ENCODE measurements at regions not wholly inside any gene's neighbourhood (a gene's known extent, or its start where the extent isn't known, plus 50 kb on each side); places are given as distances from the start of the nearest gene placed in this dataset.

DNA sequence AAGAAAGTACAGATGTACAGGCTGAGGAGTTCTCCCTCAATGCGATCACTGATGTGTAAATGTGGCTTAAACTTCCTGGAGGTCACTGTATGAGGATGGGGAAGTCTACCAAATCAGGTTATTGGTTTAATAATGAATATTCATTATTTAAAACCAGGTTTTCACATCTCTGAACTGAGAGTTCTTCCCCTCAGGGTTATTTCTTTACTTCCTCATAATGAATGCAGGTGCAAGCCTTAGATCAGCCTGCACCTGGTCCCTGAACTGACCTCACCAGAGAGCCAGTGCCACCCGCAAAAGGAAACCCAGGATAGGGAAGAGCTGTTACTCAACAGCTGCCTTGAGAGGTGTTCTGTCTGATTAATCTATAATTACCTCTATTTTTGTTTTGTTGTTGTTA is 369.0 kb downstream of the EPHA4 start:
- DNase-seq (ENCODE audit: low read depth, low spot score) = no peak

- no peak for DNase-seq (ENCODE audit: low read depth, low spot score)
These were observed 368.2 kb downstream of the EPHA4 start for GRCh38 chr2:221203856-221204255.

- no peak for DNase-seq (ENCODE audit: low read depth, low spot score)
These were observed 367.4 kb downstream of the EPHA4 start for GRCh38 chr2:221204699-221205098.

- no peak for DNase-seq (ENCODE audit: low read depth, low spot score)
These were observed 366.9 kb downstream of the EPHA4 start for GRCh38 chr2:221205103-221205673.

DNA sequence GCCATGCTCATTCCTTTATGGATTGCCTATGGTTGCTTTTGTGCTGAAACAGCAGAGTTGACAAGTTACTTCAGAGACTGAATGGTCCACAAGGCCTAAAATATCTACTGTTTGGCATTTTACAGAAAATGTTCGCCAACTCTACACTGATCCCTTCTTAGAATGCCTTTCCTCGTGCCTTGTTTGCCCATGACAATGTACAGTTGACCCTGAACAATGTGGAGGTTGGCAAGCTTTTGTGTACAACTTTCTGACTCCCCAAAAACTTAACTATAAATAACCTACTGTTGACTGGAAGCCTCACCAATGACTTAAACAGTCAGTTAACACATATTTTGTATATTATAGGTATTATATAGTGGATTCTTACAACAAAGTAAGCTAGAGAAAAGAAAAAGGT is 361.4 kb downstream of the EPHA4 start:
- no peak for DNase-seq (ENCODE audit: low read depth, low spot score)

- no peak for DNase-seq (ENCODE audit: low read depth, low spot score)
These were observed 360.5 kb downstream of the EPHA4 start for GRCh38 chr2:221211653-221212052.

GRCh38 chr2:221212105-221212504 is 360.0 kb downstream of the EPHA4 start:
- no peak for DNase-seq (ENCODE audit: low read depth, low spot score)

DNA sequence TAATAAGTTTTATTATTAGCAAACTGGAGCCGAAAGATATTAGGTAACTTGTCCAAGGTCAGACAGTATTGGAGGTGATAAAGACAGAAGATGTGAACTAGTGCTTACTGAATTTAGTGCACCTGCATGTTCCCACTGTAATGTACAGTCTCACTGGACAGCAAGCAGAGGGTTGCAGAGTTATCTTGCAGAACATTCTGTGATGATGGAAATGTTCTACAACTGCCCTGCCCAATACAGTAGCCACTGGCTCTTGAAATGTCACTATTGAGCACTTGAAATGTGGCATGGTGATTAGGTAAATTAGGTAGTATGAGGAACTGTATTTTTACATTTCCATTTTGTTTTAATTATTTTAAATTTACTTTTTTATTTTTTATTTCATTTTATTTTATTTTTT is 356.6 kb downstream of the EPHA4 start:
- no peak for DNase-seq (ENCODE audit: low read depth, low spot score)

GRCh38 chr2:221216636-221217035 is 355.5 kb downstream of the EPHA4 start:
- DNase-seq (ENCODE audit: low read depth, low spot score) = no peak

GRCh38 chr2:221225752-221226151 is 346.4 kb downstream of the EPHA4 start:
- DNase-seq (ENCODE audit: low read depth, low spot score) = no peak

- DNase-seq (ENCODE audit: low read depth, low spot score) = no peak
These were observed 343.8 kb downstream of the EPHA4 start for GRCh38 chr2:221228214-221228769.

GRCh38 chr2:221229099-221229498 is 343.0 kb downstream of the EPHA4 start:
- no peak for DNase-seq (ENCODE audit: low read depth, low spot score)

GRCh38 chr2:221231511-221231910 is 340.6 kb downstream of the EPHA4 start:
- no peak for DNase-seq (ENCODE audit: low read depth, low spot score)

GRCh38 chr2:221235941-221236340 is 336.2 kb downstream of the EPHA4 start:
- DNase-seq (ENCODE audit: low read depth, low spot score) = no peak

- no peak for DNase-seq (ENCODE audit: low read depth, low spot score)
These were observed 331.0 kb downstream of the EPHA4 start for GRCh38 chr2:221241072-221241471.

GRCh38 chr2:221243771-221244170 is 328.3 kb downstream of the EPHA4 start:
- no peak for DNase-seq (ENCODE audit: low read depth, low spot score)

GRCh38 chr2:221245045-221245444 is 327.1 kb downstream of the EPHA4 start:
- no peak for DNase-seq (ENCODE audit: low read depth, low spot score)

DNA sequence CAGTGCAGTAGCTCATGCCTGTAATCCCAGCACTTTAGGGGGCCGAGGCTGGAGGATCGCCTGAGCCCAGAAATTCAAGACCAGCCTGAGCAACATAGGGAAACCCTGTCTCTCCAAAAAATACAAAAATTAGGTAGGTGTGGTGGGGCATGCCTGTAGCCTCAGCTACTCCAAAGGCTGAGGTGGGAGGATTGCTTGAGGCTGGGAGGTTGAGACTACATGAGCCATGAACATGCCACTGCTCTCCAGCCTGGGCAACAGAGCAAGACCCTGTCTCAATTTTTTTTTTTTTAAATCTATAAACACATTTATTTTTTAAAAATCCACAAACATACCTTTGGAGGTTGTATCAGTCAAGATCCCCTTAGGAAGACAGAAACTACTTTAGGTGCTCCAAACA is 326.3 kb downstream of the EPHA4 start:
- no peak for DNase-seq (ENCODE audit: low read depth, low spot score)

DNA sequence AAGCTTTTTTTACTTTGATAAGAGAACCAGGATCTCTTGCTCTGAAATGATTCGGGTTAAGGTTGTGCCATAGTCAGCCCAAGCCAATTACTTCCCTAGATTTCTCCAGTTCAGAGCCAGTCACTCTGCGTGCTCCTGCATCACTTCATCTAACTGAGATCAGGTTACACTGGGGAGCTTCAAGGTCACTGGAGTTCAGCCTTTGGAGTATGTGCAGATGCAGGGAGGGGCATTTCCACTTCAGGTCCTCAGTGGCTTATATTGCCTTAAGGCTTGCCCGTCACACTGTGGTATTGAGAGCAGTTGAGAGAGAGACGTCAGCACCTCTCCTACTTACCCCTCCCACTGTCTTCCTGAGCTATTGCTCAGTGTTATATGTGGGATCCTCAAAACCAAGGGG is 317.8 kb downstream of the EPHA4 start:
- no peak for DNase-seq (ENCODE audit: low read depth, low spot score)

- DNase-seq (ENCODE audit: low read depth, low spot score) = no peak
These were observed 316.2 kb downstream of the EPHA4 start for GRCh38 chr2:221255862-221256261.

GRCh38 chr2:221258464-221258863 is 313.6 kb downstream of the EPHA4 start:
- no peak for DNase-seq (ENCODE audit: low read depth, low spot score)

DNA sequence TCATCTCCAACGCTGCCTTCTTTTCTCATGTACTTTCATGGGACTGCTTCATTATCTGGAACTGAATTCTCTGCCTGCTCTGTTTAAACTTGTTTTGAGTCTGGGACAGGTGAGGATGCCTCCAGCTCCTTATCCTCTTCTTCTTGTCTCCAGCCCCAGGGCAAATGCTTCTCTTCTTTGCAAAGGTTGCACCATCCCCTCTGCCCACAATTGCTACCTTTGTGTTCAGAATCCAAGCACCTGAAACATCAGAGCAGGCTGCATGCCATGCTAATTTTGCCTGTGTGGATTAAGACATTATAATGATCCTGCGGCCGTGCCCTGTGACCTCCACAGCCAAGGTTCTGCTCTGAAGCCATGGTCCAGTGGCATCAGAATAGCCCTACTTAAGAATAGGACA is 309.5 kb downstream of the EPHA4 start:
- DNase-seq (ENCODE audit: low read depth, low spot score) = no peak

DNA sequence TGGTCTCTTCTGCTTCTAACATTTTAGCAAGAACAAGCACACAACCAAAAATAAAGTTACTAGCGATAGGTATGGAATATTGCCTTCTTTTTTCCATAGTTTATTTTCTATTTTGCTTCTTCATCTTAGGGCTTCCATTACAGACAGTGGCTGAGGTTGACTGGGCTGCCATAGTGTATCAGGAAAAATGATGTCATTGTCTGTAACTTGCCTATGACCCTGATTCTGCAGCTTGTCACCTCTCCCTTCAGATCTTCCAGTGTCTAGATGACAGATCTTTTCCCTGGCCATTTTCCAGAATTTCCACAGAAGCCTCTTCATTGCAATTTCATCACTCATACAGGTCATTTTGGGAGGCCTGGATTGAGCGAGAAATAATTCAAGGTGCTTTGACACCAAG is 308.5 kb downstream of the EPHA4 start:
- DNase-seq (ENCODE audit: low read depth, low spot score) = no peak

DNA sequence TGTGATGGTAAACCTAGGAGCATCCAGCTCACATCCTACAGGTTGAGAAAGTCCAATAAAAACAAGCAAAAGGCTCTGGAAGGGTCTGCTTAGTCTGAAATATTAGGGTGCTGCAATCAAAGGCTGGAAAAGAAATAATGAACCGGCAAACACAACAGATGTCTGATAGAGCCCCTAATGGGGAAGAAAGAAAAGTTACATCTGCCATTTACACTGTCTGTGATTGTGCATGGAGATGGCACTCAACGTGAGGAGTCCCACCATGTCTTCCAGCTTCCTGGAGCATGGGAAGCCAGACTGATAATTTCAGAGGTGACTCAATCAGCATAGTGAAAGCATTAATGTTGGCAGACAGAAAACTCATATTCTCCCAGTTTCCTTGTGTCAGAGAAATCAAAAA is 307.8 kb downstream of the EPHA4 start:
- DNase-seq (ENCODE audit: low read depth, low spot score) = no peak
